Liver (tissue), 8 donors: ENCODE measurements at regions not wholly inside any gene's neighbourhood (a gene's known extent, or its start where the extent isn't known, plus 50 kb on each side); places are given as distances from the start of the nearest gene placed in this dataset.

Experiments used
- DNase-seq: peaks from one replicate; pipeline ENCODE4 v3.0.0-alpha.2; 2017; ENCODE audit warnings: low spot score
- H3K27ac ChIP-seq, 2 donors: one replicate each; pipeline ENCODE4 v1.7.0; 2013; ENCODE audit warnings: inconsistent platforms in 2 of 2, low read length in 2 of 2, control low read depth in 1 of 2, low read depth in 1 of 2, mild to moderate bottlenecking in 1 of 2
- H3K27me3 ChIP-seq, 4 donors: one replicate each; pipeline versions ENCODE4 v1.6.1 to v1.7.0; 2013; ENCODE audit warnings: low read length in 3 of 4, inconsistent platforms in 1 of 4, mild to moderate bottlenecking in 1 of 4, moderate library complexity in 1 of 4; ENCODE audit not compliant: control insufficient read depth in 4 of 4, insufficient read depth in 4 of 4
- H3K36me3 ChIP-seq, 4 donors: one replicate each; pipeline versions ENCODE4 v1.6.1 to v1.7.0; 2013; ENCODE audit warnings: low read length in 3 of 4, mild to moderate bottlenecking in 3 of 4, low read depth in 1 of 4, moderate library complexity in 1 of 4; ENCODE audit not compliant: control insufficient read depth in 4 of 4, insufficient read depth in 3 of 4
- H3K4me1 ChIP-seq, 4 donors: one replicate each; pipeline versions ENCODE4 v1.6.1 to v1.7.0; 2013; ENCODE audit warnings: low read length in 3 of 4, mild to moderate bottlenecking in 3 of 4, moderate library complexity in 1 of 4; ENCODE audit not compliant: control insufficient read depth in 4 of 4, insufficient read depth in 4 of 4
- H3K4me3 ChIP-seq, 3 donors: one replicate each; pipeline versions ENCODE4 v1.6.1 to v1.7.0; 2013; ENCODE audit warnings: low read length in 3 of 3, control low read depth in 1 of 3, low read depth in 1 of 3, mild to moderate bottlenecking in 1 of 3
- H3K9ac ChIP-seq, 2 donors: one replicate each; pipeline ENCODE4 v1.7.0; 2013; ENCODE audit warnings: low read length in 2 of 2, mild to moderate bottlenecking in 2 of 2, moderate library complexity in 2 of 2, control low read depth in 1 of 2, low read depth in 1 of 2
- H3K9me3 ChIP-seq, 4 donors: one replicate each; pipeline versions ENCODE4 v1.6.1 to v1.7.0; 2013; ENCODE audit warnings: low read length in 3 of 4; ENCODE audit not compliant: control insufficient read depth in 4 of 4
- ATF3 ChIP-seq: IDR thresholded peaks from 2 replicates; pipeline ENCODE4 v1.6.1; 2016; ENCODE audit warnings: antibody characterized with exemption
- CTCF ChIP-seq: fragments of 150-350 bp; IDR thresholded peaks from 2 replicates; pipeline ENCODE4 v1.5.1; 2017; ENCODE audit warnings: improper control_type of control experiment, low read depth, low read length; ENCODE audit not compliant: missing input control
- EGR1 ChIP-seq, 2 donors: IDR thresholded peaks; 2 replicates each; pipeline ENCODE4 v1.6.1; 2016 to 2018; ENCODE audit warnings: antibody characterized with exemption in 2 of 2, low read depth in 2 of 2
- FOXA1 ChIP-seq: IDR thresholded peaks from 2 replicates; pipeline ENCODE4 v1.6.1; 2016; ENCODE audit warnings: antibody characterized with exemption
- FOXA2 ChIP-seq: IDR thresholded peaks from 2 replicates; pipeline ENCODE4 v1.6.1; 2016; ENCODE audit warnings: antibody characterized with exemption
- GABPA ChIP-seq, 2 donors: IDR thresholded peaks in 1 of 2; conservative IDR thresholded peaks in 1 of 2; 2 replicates each; pipeline ENCODE4 v1.6.1; 2016; ENCODE audit warnings: antibody characterized with exemption in 2 of 2, mild to moderate bottlenecking in 1 of 2, moderate library complexity in 1 of 2
- HNF4A ChIP-seq, 2 donors: conservative IDR thresholded peaks; 2 replicates each; pipeline ENCODE4 v1.6.1; 2016; ENCODE audit warnings: antibody characterized with exemption in 2 of 2, mild to moderate bottlenecking in 2 of 2
- HNF4G ChIP-seq: IDR thresholded peaks from 2 replicates; pipeline ENCODE4 v1.6.1; 2016; ENCODE audit warnings: antibody characterized with exemption
- JUND ChIP-seq, 2 donors: IDR thresholded peaks; 2 replicates each; pipeline ENCODE4 v1.6.1; 2016; ENCODE audit warnings: antibody characterized with exemption in 2 of 2
- MAX ChIP-seq: IDR thresholded peaks from 2 replicates; pipeline ENCODE4 v1.6.1; 2016; ENCODE audit warnings: antibody characterized with exemption
- NR2F2 ChIP-seq: IDR thresholded peaks from 2 replicates; pipeline ENCODE4 v1.6.1; 2016; ENCODE audit warnings: antibody characterized with exemption
- RAD21 ChIP-seq, 2 donors: IDR thresholded peaks; 2 replicates each; pipeline ENCODE4 v1.6.1; 2016; ENCODE audit warnings: antibody characterized with exemption in 2 of 2, mild to moderate bottlenecking in 2 of 2
- REST ChIP-seq: IDR thresholded peaks from 2 replicates; pipeline ENCODE4 v1.6.1; 2016; ENCODE audit warnings: antibody characterized with exemption, mild to moderate bottlenecking
- RXRA ChIP-seq, 2 donors: IDR thresholded peaks; 2 replicates each; pipeline ENCODE4 v1.6.1; 2017 to 2018; ENCODE audit warnings: antibody characterized with exemption in 2 of 2, mild to moderate bottlenecking in 1 of 2
- SP1 ChIP-seq: IDR thresholded peaks from 2 replicates; pipeline ENCODE4 v1.6.1; 2018; ENCODE audit warnings: antibody characterized with exemption, mild to moderate bottlenecking
- TAF1 ChIP-seq: conservative IDR thresholded peaks from 2 replicates; pipeline ENCODE4 v1.6.1; 2016; ENCODE audit warnings: antibody characterized with exemption, mild to moderate bottlenecking
- YY1 ChIP-seq: IDR thresholded peaks from 2 replicates; pipeline ENCODE4 v1.6.1; 2016; ENCODE audit warnings: antibody characterized with exemption, mild to moderate bottlenecking
- ZBTB33 ChIP-seq: IDR thresholded peaks from 2 replicates; pipeline ENCODE4 v1.6.1; 2016; ENCODE audit warnings: antibody characterized with exemption
- WGBS: extraction: QIAGEN DNeasy Blood & Tissue Kit; methylation state at CpG from one replicate; pipeline ENCODE4 v1.1.7; 2013; 5-methylcytosine and 5-hydroxymethylcytosine counted together
- donor health status: healthy.
- donor health status: healthy.
- donor health status: healthy.
- donor health status: healthy.
- donor health status: healthy.

- Histone ChIP-seq H3K4me3 (no peak overlapping the region), H3K9ac (no peak overlapping the region), H3K27me3 (no peaks in the 10 kb centered on the region), H3K9me3 (no peaks in the 10 kb centered on the region), H3K36me3 (no peaks in the 10 kb centered on the region), H3K27ac (no peak overlapping the region), H3K4me1 (no peaks in the 10 kb centered on the region)
- WGBS = 93% methylated on average over 1 of the region's 1 CpG
- DNase-seq = no peak
- TF ChIP-seq NR2F2 (no peak), FOXA2 (no peak), JUND (IDR thresholded peaks at IDR 0.05) (no peak), MAX (no peak), SP1 (no peak), FOXA1 (no peak), CTCF (no peak), GABPA (IDR thresholded peaks at IDR 0.05 in 1 of 2, conservative IDR thresholded peaks at IDR 0.05 in 1 of 2) (no peak), REST (no peak), ZBTB33 (no peak), RXRA (IDR thresholded peaks at IDR 0.05) (no peak), EGR1 (IDR thresholded peaks at IDR 0.05; ENCODE audit: low read depth in 2 of 2) (no peak), HNF4A (conservative IDR thresholded peaks at IDR 0.05) (no peak), ATF3 (no peak), TAF1 (no peak), YY1 (no peak)
Measured at GRCh38 chrX:88438209-88438608, 308.8 kb upstream of the CPXCR1 start.

- no peak overlapping the region for H3K27ac ChIP-seq
- no peak for DNase-seq
- TF ChIP-seq ATF3 = no peak
- no peak for TF ChIP-seq NR2F2
- TF ChIP-seq HNF4G = no peak
- TF ChIP-seq SP1 = no peak
- no peak for TF ChIP-seq MAX
- no peak for TF ChIP-seq JUND (IDR thresholded peaks at IDR 0.05)
- TF ChIP-seq FOXA1 = no peak
- TF ChIP-seq ZBTB33 = no peak
- no peak for TF ChIP-seq EGR1 (IDR thresholded peaks at IDR 0.05; ENCODE audit: low read depth in 2 of 2)
- TF ChIP-seq HNF4A (conservative IDR thresholded peaks at IDR 0.05) = no peak
- no peak for TF ChIP-seq RXRA (IDR thresholded peaks at IDR 0.05)
- TF ChIP-seq RAD21 (IDR thresholded peaks at IDR 0.05) = no peak
- no peaks in the 10 kb centered on the region for H3K36me3 ChIP-seq
- no peak overlapping the region for H3K9ac ChIP-seq
- no peaks in the 10 kb centered on the region for H3K27me3 ChIP-seq
- no peaks in the 10 kb centered on the region for H3K9me3 ChIP-seq
- no peaks in the 10 kb centered on the region for H3K4me1 ChIP-seq
- H3K4me3 ChIP-seq = no peak overlapping the region
Measured at GRCh38 chrX:88439935-88440334, 307.1 kb upstream of the CPXCR1 start.
